ENCODE measurements at regions not wholly inside any gene's neighbourhood (a gene's known extent, or its start where the extent isn't known, plus 50 kb on each side); places are given as distances from the start of the nearest gene placed in this dataset.

DNA sequence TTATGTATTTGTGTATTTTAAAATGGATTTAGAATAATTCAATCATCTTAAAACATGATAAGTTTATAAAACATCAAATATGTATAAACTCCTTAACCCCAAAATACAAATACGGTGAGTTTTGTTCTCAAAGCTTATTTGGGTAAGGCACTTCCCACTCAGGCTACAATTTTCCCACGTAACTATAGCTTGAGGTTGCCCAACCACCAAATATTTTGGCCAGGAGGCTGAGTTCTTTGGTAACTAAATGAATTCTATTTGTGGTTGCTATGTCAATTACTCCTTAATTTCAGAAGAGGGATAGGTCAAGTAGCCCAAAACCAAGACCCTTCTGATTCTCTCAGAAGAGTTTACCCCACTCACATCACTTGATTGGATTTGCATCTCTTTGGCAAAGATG, 70.4 kb downstream of the MYL12B start:
- H3K4me2 ChIP-seq (replicated peaks; ENCODE audit: low read depth, low read length, poor library complexity, severe bottlenecking): no peak overlapping the region
- H3K27ac Mint-ChIP-seq: no peak overlapping the region
- ChIA-PET CTCF (no interaction called here), POLR2A (interaction anchor here (0.6 kb wide), 1 partner anchor 82 kb away, joined by 5 read pairs; no protein-coding TSS in a partner anchor)
- H3K4me1 Mint-ChIP-seq: no peaks in the 10 kb centered on the region
- no peak overlapping the region for H3K9ac ChIP-seq (ENCODE audit: low read length)
- no peaks in the 10 kb centered on the region for H4K20me1 ChIP-seq (ENCODE audit: control insufficient read depth, insufficient read depth, low read length, poor library complexity, severe bottlenecking)
- no CpG with 5 or more reads among the region's 2 CpGs for WGBS (ENCODE audit: insufficient coverage)
- no peaks in the 10 kb centered on the region for H3K27me3 Mint-ChIP-seq
- no peaks in the 10 kb centered on the region for H3K4me1 ChIP-seq (ENCODE audit: control insufficient read depth in 2 of 2, insufficient read depth in 2 of 2, low read length in 2 of 2)
- no peak overlapping the region for H2AFZ ChIP-seq (ENCODE audit: insufficient read depth, low read depth, low read length, poor library complexity, severe bottlenecking)
- H3K4me3 ChIP-seq (ENCODE audit: control extremely low read depth in 1 of 5, extremely low read depth in 1 of 5, insufficient read depth in 1 of 5, low read depth in 2 of 5, low read length in 4 of 5): no peak overlapping the region
- DNase-seq (no peak), ATAC-seq (ENCODE audit: low read depth) (no peak)
- no peaks in the 10 kb centered on the region for H3K79me2 ChIP-seq (ENCODE audit: control insufficient read depth, insufficient read depth, low read length)
- H3K9me3 ChIP-seq (ENCODE audit: control extremely low read depth in 1 of 3, control insufficient read depth in 2 of 3, insufficient read depth in 1 of 3, low read length in 2 of 3): no peaks in the 10 kb centered on the region
- no peak overlapping the region for H3K27ac ChIP-seq (ENCODE audit: low read length in 2 of 2)
- intact Hi-C loops (cut with micrococcal nuclease): no loop called here
- no peaks in the 10 kb centered on the region for H3K36me3 ChIP-seq (replicated peaks in 1 of 2; ENCODE audit: control extremely low read depth in 1 of 2, control insufficient read depth in 1 of 2, extremely low read depth in 1 of 2, insufficient read depth in 2 of 2, low read length in 1 of 2)
- H3K9me3 Mint-ChIP-seq (ENCODE audit: insufficient read depth): no peaks in the 10 kb centered on the region
- no peaks in the 10 kb centered on the region for H3K27me3 ChIP-seq (replicated peaks in 1 of 4; ENCODE audit: control extremely low read depth in 1 of 4, control insufficient read depth in 3 of 4, insufficient read depth in 4 of 4, low read length in 3 of 4)
- TF ChIP-seq, protein P1, sequence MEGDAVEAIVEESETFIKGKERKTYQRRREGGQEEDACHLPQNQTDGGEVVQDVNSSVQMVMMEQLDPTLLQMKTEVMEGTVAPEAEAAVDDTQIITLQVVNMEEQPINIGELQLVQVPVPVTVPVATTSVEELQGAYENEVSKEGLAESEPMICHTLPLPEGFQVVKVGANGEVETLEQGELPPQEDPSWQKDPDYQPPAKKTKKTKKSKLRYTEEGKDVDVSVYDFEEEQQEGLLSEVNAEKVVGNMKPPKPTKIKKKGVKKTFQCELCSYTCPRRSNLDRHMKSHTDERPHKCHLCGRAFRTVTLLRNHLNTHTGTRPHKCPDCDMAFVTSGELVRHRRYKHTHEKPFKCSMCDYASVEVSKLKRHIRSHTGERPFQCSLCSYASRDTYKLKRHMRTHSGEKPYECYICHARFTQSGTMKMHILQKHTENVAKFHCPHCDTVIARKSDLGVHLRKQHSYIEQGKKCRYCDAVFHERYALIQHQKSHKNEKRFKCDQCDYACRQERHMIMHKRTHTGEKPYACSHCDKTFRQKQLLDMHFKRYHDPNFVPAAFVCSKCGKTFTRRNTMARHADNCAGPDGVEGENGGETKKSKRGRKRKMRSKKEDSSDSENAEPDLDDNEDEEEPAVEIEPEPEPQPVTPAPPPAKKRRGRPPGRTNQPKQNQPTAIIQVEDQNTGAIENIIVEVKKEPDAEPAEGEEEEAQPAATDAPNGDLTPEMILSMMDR (IDR thresholded peaks at IDR 0.05): no peak
- TF ChIP-seq EZH2 (IDR thresholded peaks at IDR 0.05; ENCODE audit: borderline replicate concordance, insufficient read depth, low read depth, low read length, poor library complexity, severe bottlenecking): no peak
- no peak overlapping the region for H3K4me3 Mint-ChIP-seq

DNA sequence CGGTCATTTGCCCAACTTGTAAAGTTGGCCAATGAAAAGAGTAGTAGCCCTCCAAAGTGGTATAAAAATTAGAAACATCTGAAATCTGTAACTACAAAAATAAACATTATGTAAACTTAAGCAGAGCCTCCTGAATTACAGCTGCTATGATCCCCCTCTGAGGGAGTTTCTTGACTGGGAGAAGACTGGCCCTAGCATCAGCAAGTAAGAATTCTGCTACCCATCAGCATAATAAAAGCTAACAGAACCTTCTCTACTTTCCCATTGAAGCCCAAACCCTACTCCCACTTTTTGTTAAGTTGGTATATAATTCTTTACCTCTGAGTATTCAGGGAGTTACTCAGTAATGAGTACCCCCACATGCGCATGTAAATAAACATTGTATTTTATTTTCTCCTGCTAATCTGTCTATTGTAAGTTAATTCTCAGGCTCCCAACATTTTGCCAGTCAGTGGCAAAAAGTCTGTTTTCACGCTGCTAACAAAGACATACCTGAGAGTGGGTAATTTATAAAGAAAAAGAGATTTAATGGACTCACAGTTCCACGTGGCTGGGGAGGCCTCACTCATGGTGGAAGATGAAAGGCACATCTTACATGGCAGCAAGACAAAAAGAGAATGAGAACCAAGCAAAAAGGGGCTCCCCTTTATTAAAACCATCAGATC, 71.3 kb downstream of the MYL12B start:
- Histone ChIP-seq H3K27me3 (replicated peaks in 1 of 4; ENCODE audit: control extremely low read depth in 1 of 4, control insufficient read depth in 3 of 4, insufficient read depth in 4 of 4, low read length in 3 of 4) (no peaks in the 10 kb centered on the region), H3K9me3 (ENCODE audit: control extremely low read depth in 1 of 3, control insufficient read depth in 2 of 3, insufficient read depth in 1 of 3, low read length in 2 of 3) (no peaks in the 10 kb centered on the region), H3K4me1 (ENCODE audit: control insufficient read depth in 2 of 2, insufficient read depth in 2 of 2, low read length in 2 of 2) (no peaks in the 10 kb centered on the region), H3K27ac (ENCODE audit: low read length in 2 of 2) (no peak overlapping the region), H2AFZ (ENCODE audit: insufficient read depth, low read depth, low read length, poor library complexity, severe bottlenecking) (no peak overlapping the region), H3K4me2 (replicated peaks; ENCODE audit: low read depth, low read length, poor library complexity, severe bottlenecking) (no peak overlapping the region), H4K20me1 (ENCODE audit: control insufficient read depth, insufficient read depth, low read length, poor library complexity, severe bottlenecking) (no peaks in the 10 kb centered on the region), H3K4me3 (ENCODE audit: control extremely low read depth in 1 of 5, extremely low read depth in 1 of 5, insufficient read depth in 1 of 5, low read depth in 2 of 5, low read length in 4 of 5) (no peak overlapping the region), H3K79me2 (ENCODE audit: control insufficient read depth, insufficient read depth, low read length) (no peaks in the 10 kb centered on the region), H3K36me3 (replicated peaks in 1 of 2; ENCODE audit: control extremely low read depth in 1 of 2, control insufficient read depth in 1 of 2, extremely low read depth in 1 of 2, insufficient read depth in 2 of 2, low read length in 1 of 2) (no peaks in the 10 kb centered on the region), H3K9ac (ENCODE audit: low read length) (no peak overlapping the region)
- CTCF ChIA-PET: interaction anchor here (1.0 kb wide), 1 partner anchor 10 kb away, joined by 3 read pairs; no protein-coding TSS in a partner anchor
- POLR2A ChIA-PET: no interaction called here
- Mint-ChIP-seq H3K9me3 (ENCODE audit: insufficient read depth) (no peaks in the 10 kb centered on the region), H3K4me1 (no peaks in the 10 kb centered on the region), H3K27ac (no peak overlapping the region), H3K4me3 (no peak overlapping the region), H3K27me3 (no peaks in the 10 kb centered on the region)
- no CpG with 5 or more reads among the region's 4 CpGs for WGBS (ENCODE audit: insufficient coverage)
- no peak for TF ChIP-seq EZH2 (IDR thresholded peaks at IDR 0.05; ENCODE audit: borderline replicate concordance, insufficient read depth, low read depth, low read length, poor library complexity, severe bottlenecking)
- TF ChIP-seq, protein P1 (IDR thresholded peaks at IDR 0.05): no peak
- ATAC-seq (ENCODE audit: low read depth) (no peak), DNase-seq (no peak)
- intact Hi-C loops (cut with micrococcal nuclease): no loop called here

Measured in B cell (primary cell).